GM23338 (cell line): ENCODE measurements at regions not wholly inside any gene's neighbourhood (a gene's known extent, or its start where the extent isn't known, plus 50 kb on each side); places are given as distances from the start of the nearest gene placed in this dataset.

ENCODE experiments used
- ATAC-seq: fragments of 200-7000 bp; cut with Tn5 transposase; 3 replicates; pipeline ENCODE4 v1.9.1; 2020
- DNase-seq: peaks from one replicate; pipeline ENCODE4 v3.0.0-alpha.2; 2015; ENCODE audit warnings: low spot score
- H2AFZ ChIP-seq: fragments of 200-600 bp; sonication (generic); 2 replicates; pipeline ENCODE4 v1.8.0; 2016; ENCODE audit warnings: antibody characterized with exemption, mild to moderate bottlenecking, moderate library complexity
- H3F3A ChIP-seq: fragments of 200-600 bp; sonication (generic); replicated peaks from 2 replicates; pipeline ENCODE4 v1.8.0; 2017; ENCODE audit warnings: antibody characterized with exemption, mixed run types, low read depth
- H3K27ac ChIP-seq: fragments of 200-600 bp; sonication (generic); 2 replicates; pipeline ENCODE4 v1.6.1; 2016; ENCODE audit warnings: low read depth
- H3K27me3 ChIP-seq: fragments of 200-600 bp; sonication (generic); 2 replicates; pipeline ENCODE4 v1.8.0; 2016; ENCODE audit warnings: mild to moderate bottlenecking, mixed run types, moderate library complexity; ENCODE audit not compliant: insufficient read depth
- H3K36me3 ChIP-seq: fragments of 200-600 bp; sonication (generic); 2 replicates; pipeline ENCODE4 v1.8.0; 2016; ENCODE audit warnings: mild to moderate bottlenecking; ENCODE audit not compliant: insufficient read depth
- H3K4me1 ChIP-seq: fragments of 200-600 bp; sonication (generic); 2 replicates; pipeline ENCODE4 v1.8.0; 2016; ENCODE audit warnings: mild to moderate bottlenecking, moderate library complexity; ENCODE audit not compliant: insufficient read depth
- H3K4me2 ChIP-seq: fragments of 200-600 bp; sonication (generic); 2 replicates; pipeline ENCODE4 v1.7.1; 2017; ENCODE audit warnings: mixed run types
- H3K4me3 ChIP-seq: fragments of 200-600 bp; sonication (generic); 2 replicates; pipeline ENCODE4 v1.6.1; 2016; ENCODE audit warnings: mixed run types
- H3K79me2 ChIP-seq: fragments of 200-600 bp; sonication (generic); replicated peaks from 2 replicates; pipeline ENCODE4 v1.8.0; 2017; ENCODE audit warnings: mild to moderate bottlenecking; ENCODE audit not compliant: insufficient read depth
- H3K9me2 ChIP-seq: fragments of 200-600 bp; sonication (generic); 2 replicates; pipeline ENCODE4 v1.8.0; 2017; ENCODE audit not compliant: insufficient read depth
- H4K20me1 ChIP-seq: fragments of 200-600 bp; sonication (generic); replicated peaks from 2 replicates; pipeline ENCODE4 v1.8.0; 2017; ENCODE audit warnings: mild to moderate bottlenecking; ENCODE audit not compliant: insufficient read depth
- H3K27ac Mint-ChIP-seq: 2 replicates; pipeline ENCODE4 v1.8.0; 2020; ENCODE audit warnings: inconsistent platforms, mild to moderate bottlenecking, moderate library complexity, mixed read lengths
- H3K27me3 Mint-ChIP-seq: 3 replicates; pipeline ENCODE4 v1.8.0; 2022; ENCODE audit warnings: low read depth, mild to moderate bottlenecking, moderate library complexity, mixed read lengths, inconsistent platforms; ENCODE audit not compliant: insufficient read depth, poor library complexity
- H3K36me3 Mint-ChIP-seq: 3 replicates; pipeline ENCODE4 v1.8.0; 2021; ENCODE audit warnings: low read depth, mild to moderate bottlenecking, inconsistent platforms, moderate library complexity, mixed read lengths
- H3K4me1 Mint-ChIP-seq: 3 replicates; pipeline ENCODE4 v1.8.0; 2020; ENCODE audit warnings: mild to moderate bottlenecking, inconsistent platforms, mixed read lengths
- H3K4me3 Mint-ChIP-seq: 3 replicates; pipeline ENCODE4 v1.8.0; 2021; ENCODE audit warnings: moderate library complexity, mild to moderate bottlenecking, inconsistent platforms, mixed read lengths
- H3K9me3 Mint-ChIP-seq: 3 replicates; pipeline ENCODE4 v1.8.0; 2020; ENCODE audit warnings: moderate library complexity, mild to moderate bottlenecking, inconsistent platforms, mixed read lengths
- CREB1 ChIP-seq: fragments of 250-450 bp; sonication (Bioruptor Pico); IDR thresholded peaks from 2 replicates; pipeline ENCODE4 v1.5.0; 2020; ENCODE audit warnings: low read depth, mild to moderate bottlenecking, moderate library complexity
- EZH2phosphoT487 ChIP-seq: fragments of 200-600 bp; sonication (generic); IDR thresholded peaks from one replicate; pipeline ENCODE4 v1.8.1; 2018; ENCODE audit warnings: antibody characterized with exemption; ENCODE audit not compliant: unreplicated experiment
- POLR2AphosphoS5 ChIP-seq: IDR thresholded peaks from 2 replicates; pipeline ENCODE4 v1.6.1; 2016; ENCODE audit warnings: antibody characterized with exemption, low read depth
- STAT1 ChIP-seq: IDR thresholded peaks from one replicate; pipeline ENCODE4 v1.6.1; 2016; ENCODE audit warnings: antibody characterized with exemption; ENCODE audit not compliant: unreplicated experiment
- ZNF114 ChIP-seq: fragments of 250-450 bp; sonication (Bioruptor Pico); IDR thresholded peaks from 2 replicates; pipeline ENCODE4 v1.5.0; 2020; ENCODE audit warnings: mild to moderate bottlenecking, moderate library complexity
- ZNF331 ChIP-seq: fragments of 250-450 bp; sonication (Bioruptor Pico); IDR thresholded peaks from 2 replicates; pipeline ENCODE4 v1.5.0; 2020; ENCODE audit warnings: low read depth, mild to moderate bottlenecking, moderate library complexity
- TF ChIP-seq, protein P1 (sequence below): IDR thresholded peaks from one replicate; pipeline ENCODE4 v1.6.1; 2018; ENCODE audit warnings: antibody characterized with exemption; ENCODE audit not compliant: unreplicated experiment
- TF ChIP-seq, protein P2 (sequence below): IDR thresholded peaks from 2 replicates; pipeline ENCODE4 v1.6.1; 2016; ENCODE audit warnings: antibody characterized with exemption
- TF ChIP-seq, protein P3 (sequence below), 2 experiments: fragments of 200-600 bp in 1 of 2; sonication (generic) in 1 of 2; conservative IDR thresholded peaks; 2 replicates each; pipeline versions ENCODE4 v1.5.1 to v1.6.1; 2016 to 2017; ENCODE audit warnings: antibody characterized with exemption in 2 of 2, low read depth in 2 of 2, mild to moderate bottlenecking in 2 of 2, moderate library complexity in 1 of 2

DNA sequence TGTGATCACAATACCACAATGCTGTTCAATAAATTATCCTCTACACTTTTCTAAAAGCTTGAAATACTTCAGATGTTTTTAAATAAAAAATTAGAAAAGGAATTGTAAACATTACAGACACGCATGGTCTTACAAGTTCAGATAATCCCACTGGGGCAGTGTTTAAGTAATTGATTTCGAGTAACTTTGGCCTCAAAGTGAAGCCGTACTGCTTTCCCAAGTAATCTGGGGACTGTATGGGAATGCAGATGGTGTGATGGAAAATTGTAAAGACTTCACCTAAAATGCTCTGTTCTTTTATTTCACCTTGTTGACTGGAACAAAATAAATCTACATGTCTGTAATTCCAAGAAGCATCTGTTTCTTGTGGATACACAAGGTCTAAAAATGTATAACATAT is 401.7 kb upstream of the LYPLAL1 start (continued):
- TF ChIP-seq, protein P1, sequence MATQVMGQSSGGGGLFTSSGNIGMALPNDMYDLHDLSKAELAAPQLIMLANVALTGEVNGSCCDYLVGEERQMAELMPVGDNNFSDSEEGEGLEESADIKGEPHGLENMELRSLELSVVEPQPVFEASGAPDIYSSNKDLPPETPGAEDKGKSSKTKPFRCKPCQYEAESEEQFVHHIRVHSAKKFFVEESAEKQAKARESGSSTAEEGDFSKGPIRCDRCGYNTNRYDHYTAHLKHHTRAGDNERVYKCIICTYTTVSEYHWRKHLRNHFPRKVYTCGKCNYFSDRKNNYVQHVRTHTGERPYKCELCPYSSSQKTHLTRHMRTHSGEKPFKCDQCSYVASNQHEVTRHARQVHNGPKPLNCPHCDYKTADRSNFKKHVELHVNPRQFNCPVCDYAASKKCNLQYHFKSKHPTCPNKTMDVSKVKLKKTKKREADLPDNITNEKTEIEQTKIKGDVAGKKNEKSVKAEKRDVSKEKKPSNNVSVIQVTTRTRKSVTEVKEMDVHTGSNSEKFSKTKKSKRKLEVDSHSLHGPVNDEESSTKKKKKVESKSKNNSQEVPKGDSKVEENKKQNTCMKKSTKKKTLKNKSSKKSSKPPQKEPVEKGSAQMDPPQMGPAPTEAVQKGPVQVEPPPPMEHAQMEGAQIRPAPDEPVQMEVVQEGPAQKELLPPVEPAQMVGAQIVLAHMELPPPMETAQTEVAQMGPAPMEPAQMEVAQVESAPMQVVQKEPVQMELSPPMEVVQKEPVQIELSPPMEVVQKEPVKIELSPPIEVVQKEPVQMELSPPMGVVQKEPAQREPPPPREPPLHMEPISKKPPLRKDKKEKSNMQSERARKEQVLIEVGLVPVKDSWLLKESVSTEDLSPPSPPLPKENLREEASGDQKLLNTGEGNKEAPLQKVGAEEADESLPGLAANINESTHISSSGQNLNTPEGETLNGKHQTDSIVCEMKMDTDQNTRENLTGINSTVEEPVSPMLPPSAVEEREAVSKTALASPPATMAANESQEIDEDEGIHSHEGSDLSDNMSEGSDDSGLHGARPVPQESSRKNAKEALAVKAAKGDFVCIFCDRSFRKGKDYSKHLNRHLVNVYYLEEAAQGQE, result no peak
- TF ChIP-seq STAT1 (no peak), CREB1 (CRISPR knock-in tag) (no peak), POLR2AphosphoS5 (no peak)

DNA sequence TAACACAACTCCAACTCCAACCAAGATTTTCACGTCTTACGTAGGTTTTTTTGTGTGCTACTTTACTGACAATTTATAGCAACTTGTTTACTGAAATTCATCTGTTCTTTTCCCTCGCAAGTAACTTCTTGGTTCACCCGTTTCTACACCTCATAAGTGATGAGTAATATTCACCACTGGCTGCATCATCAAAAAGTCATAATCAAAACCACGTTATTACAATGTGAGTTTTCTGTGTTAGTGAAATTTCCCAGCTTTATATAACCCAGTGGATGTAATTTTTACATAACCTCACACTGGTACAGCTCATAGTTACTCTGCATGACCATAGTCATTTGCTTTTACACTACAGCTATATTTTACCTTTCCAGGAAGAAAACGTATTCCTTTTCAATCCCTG is 401.1 kb upstream of the LYPLAL1 start:
- Histone ChIP-seq H2AFZ (no peak overlapping the region), H4K20me1 (no peaks in the 10 kb centered on the region), H3K4me3 (no peak overlapping the region), H3F3A (no peaks in the 10 kb centered on the region), H3K36me3 (no peaks in the 10 kb centered on the region), H3K79me2 (no peaks in the 10 kb centered on the region), H3K27ac (no peak overlapping the region), H3K9me2 (0 out of 2 replicates have a peak, but pooled peaks cover 10% of the 10 kb centered on the region), H3K4me2 (no peak overlapping the region), H3K4me1 (peaks cover 3% of the 10 kb centered on the region), H3K27me3 (no peaks in the 10 kb centered on the region)
- Mint-ChIP-seq H3K27me3 (no peaks in the 10 kb centered on the region), H3K27ac (no peak overlapping the region), H3K4me3 (no peak overlapping the region), H3K36me3 (no peaks in the 10 kb centered on the region), H3K9me3 (no peaks in the 10 kb centered on the region), H3K4me1 (peaks cover 5% of the 10 kb centered on the region; the same call in 2 of the 3 replicates)
- no peak for ATAC-seq
- no peak for DNase-seq
- TF ChIP-seq ZNF114, result no peak
- TF ChIP-seq, protein P2, sequence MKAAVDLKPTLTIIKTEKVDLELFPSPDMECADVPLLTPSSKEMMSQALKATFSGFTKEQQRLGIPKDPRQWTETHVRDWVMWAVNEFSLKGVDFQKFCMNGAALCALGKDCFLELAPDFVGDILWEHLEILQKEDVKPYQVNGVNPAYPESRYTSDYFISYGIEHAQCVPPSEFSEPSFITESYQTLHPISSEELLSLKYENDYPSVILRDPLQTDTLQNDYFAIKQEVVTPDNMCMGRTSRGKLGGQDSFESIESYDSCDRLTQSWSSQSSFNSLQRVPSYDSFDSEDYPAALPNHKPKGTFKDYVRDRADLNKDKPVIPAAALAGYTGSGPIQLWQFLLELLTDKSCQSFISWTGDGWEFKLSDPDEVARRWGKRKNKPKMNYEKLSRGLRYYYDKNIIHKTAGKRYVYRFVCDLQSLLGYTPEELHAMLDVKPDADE, result no peak
- TF ChIP-seq ZNF331 (CRISPR knock-in tag), result no peak
- no peak for TF ChIP-seq POLR2AphosphoS5
- TF ChIP-seq, protein P1, result no peak
- no peak for TF ChIP-seq EZH2phosphoT487
- TF ChIP-seq, protein P3, sequence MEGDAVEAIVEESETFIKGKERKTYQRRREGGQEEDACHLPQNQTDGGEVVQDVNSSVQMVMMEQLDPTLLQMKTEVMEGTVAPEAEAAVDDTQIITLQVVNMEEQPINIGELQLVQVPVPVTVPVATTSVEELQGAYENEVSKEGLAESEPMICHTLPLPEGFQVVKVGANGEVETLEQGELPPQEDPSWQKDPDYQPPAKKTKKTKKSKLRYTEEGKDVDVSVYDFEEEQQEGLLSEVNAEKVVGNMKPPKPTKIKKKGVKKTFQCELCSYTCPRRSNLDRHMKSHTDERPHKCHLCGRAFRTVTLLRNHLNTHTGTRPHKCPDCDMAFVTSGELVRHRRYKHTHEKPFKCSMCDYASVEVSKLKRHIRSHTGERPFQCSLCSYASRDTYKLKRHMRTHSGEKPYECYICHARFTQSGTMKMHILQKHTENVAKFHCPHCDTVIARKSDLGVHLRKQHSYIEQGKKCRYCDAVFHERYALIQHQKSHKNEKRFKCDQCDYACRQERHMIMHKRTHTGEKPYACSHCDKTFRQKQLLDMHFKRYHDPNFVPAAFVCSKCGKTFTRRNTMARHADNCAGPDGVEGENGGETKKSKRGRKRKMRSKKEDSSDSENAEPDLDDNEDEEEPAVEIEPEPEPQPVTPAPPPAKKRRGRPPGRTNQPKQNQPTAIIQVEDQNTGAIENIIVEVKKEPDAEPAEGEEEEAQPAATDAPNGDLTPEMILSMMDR (conservative IDR thresholded peaks at IDR 0.05; ENCODE audit: low read depth in 2 of 2), result no peak
